AG09309 (cell line): ENCODE measurements at regions not wholly inside any gene's neighbourhood (a gene's known extent, or its start where the extent isn't known, plus 50 kb on each side); places are given as distances from the start of the nearest gene placed in this dataset.

Source experiments
- DNase-seq: peaks from one replicate; pipeline ENCODE4 v3.0.0-alpha.2; 2010; ENCODE audit warnings: low read depth
- H3K4me3 ChIP-seq: 2 replicates; pipeline ENCODE4 v1.5.1; 2011; ENCODE audit warnings: mild to moderate bottlenecking, low read depth, low read length, moderate library complexity; ENCODE audit not compliant: control insufficient read depth
- CTCF ChIP-seq: IDR thresholded peaks from 2 replicates; pipeline ENCODE4 v1.5.1; 2011; ENCODE audit warnings: mild to moderate bottlenecking, low read depth, low read length, inconsistent platforms; ENCODE audit not compliant: insufficient read depth, control insufficient read depth; ENCODE audit errors: missing control alignments

DNA sequence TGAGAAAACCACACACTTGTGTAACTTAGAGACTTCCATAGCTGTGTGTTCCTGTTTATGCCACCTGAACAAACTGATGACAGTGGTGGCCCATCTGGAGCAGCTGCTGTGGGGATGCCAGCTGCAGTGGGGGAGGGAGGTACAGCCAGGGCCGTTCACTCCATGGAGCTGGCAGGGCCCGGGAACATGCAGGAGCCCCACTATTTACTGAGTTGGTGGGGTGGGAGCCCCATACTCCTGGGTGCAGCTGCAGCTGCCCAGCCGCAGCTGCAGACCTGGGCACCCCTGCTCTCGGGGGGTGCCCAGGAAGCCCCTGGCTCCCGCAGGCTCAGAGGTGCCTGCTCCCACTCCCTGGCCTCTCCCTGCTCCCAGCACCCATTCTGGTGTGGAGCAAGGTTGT is 398.6 kb upstream of the RASGEF1B start:
- no peak overlapping the region for H3K4me3 ChIP-seq
- no peak for DNase-seq
- TF ChIP-seq CTCF: no peak

DNA sequence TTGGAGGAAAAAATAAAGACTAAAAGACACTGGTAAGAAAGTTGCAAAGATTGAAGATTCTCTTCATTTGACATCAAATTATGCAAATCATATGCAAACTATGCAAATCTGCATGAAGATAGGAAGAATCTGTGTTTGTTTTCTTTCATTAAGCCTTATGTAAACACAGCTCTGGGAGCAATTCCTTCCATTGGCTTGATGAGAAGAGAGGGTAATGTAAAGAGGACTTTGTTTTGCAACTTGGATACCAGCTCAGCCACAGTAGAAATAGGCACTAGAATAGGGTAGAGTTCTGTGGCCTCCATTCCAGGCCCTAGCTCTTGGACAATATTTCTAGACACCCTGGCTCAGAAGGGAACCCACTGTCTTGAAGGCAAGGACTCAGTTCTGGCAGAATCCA is 388.4 kb upstream of the RASGEF1B start:
- H3K4me3 ChIP-seq: no peak overlapping the region
- no peak for DNase-seq
- TF ChIP-seq CTCF: no peak

DNA sequence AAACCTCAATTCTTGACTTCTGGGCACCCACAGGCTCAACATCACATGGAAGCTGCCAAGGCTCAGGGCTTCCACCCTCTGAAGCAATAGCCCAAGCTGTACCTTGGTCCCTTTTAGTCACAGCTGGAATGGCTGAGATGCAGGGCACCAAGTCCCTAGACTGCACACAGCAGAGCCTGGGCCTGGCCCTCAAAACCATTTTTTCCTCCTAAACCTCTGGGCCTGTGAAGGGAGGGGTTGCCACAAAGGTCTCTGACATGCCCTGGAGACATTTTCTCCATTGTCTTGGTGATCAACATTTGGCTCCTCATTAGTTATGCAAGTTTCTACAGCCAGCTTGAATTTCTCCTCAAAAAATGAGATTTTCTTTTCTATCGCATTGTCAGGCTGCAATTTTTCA is 382.7 kb upstream of the RASGEF1B start:
- TF ChIP-seq CTCF: no peak
- DNase-seq: no peak

GRCh38 chr4:81852031-81852715 is 380.5 kb upstream of the RASGEF1B start:
- H3K4me3 ChIP-seq: no peak overlapping the region
- TF ChIP-seq CTCF: no peak
- no peak for DNase-seq

More for the DNA sequence above, 382.7 kb upstream of the RASGEF1B start:
- no peak overlapping the region for H3K4me3 ChIP-seq

GRCh38 chr4:81850701-81851100 is 379.0 kb upstream of the RASGEF1B start:
- no peak overlapping the region for H3K4me3 ChIP-seq
- TF ChIP-seq CTCF: no peak
- no peak for DNase-seq

- no peak overlapping the region for H3K4me3 ChIP-seq
- DNase-seq: no peak
- no peak for TF ChIP-seq CTCF
Measured at GRCh38 chr4:81845761-81846160, 374.1 kb upstream of the RASGEF1B start.

- no peak overlapping the region for H3K4me3 ChIP-seq
- TF ChIP-seq CTCF: no peak
- no peak for DNase-seq
Measured at GRCh38 chr4:81845273-81845672, 373.6 kb upstream of the RASGEF1B start.
